Activated CD4-positive, alpha-beta T cell treated with anti-CD3 and anti-CD28 coated beads, Interleukin-10, Interleukin-2, amounts not matched to agents 100 ng/mL and 50 ng/mL, durations not matched to agents 16 hours and 8 hours (primary cell): ENCODE measurements at regions not wholly inside any gene's neighbourhood (a gene's known extent, or its start where the extent isn't known, plus 50 kb on each side); places are given as distances from the start of the nearest gene placed in this dataset.
A peak's percentile ranks its signal among the peaks of the same experiment; 100 is the strongest.

ENCODE experiments used
- DNase-seq: peaks from one replicate; pipeline ENCODE4 v3.0.0-alpha.2; 2020

- no peak for DNase-seq
These were observed 84.9 kb downstream of the C11orf91 start for GRCh38 chr11:33615751-33616150.

DNA sequence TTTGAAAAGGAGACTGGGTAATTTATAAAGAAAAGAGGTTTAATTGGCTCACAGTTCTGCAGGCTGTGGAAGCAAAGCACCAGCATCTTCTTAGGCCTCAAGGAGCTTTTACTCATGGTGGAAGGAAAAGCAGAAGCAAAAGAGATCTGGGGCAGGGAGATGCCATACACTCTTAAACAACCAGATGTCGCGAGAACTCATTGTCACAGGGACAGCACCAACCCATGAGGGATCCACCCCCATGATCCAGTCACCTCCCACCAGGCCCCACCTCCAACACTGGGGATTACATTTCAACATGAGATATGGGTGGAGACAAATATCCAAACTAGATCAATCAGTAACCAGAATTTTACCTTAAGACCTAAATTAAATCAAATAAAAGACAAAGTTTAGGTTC lies 87.2 kb downstream of the C11orf91 start:
- no peak for DNase-seq

DNA sequence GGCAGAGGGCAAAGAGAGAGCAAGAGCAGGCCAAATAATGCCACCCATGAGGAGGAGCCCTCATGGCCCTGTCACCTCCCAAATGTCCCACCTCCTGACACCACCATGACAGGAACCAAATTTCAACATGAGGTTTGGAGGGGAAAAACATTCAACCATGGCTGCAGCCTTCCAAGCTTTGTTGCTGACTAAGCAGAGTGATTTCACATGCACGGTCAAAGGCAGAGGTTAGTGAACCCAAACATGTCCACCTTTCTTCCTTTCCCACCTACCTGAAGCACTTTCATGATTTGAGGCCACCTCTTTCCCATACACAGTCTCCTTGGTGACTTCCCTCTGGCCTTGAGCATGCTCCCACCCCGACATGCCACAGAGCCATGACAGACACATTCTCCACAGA lies 89.7 kb downstream of the C11orf91 start:
- DNase-seq = no peak

DNA sequence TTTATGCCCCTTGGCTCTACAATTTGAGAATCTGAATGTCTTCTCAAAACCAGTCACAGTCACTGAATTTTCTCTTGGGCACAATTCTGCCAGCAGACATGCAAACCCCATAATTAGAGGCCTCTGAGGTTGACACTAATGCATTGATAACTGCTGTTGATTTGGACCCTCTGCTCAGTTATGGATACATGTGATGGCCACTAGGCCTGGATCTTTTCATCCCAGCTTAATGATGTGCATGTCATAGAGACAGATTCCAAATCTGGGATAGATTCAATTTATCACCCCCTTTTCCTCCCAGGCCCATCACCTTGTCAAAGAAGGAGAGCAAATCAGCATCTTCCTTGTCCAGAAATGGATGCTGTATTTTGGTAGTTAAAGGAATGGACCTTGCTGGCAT lies 92.2 kb downstream of the C11orf91 start:
- no peak for DNase-seq

- no peak for DNase-seq
These were observed 93.9 kb downstream of the C11orf91 start for GRCh38 chr11:33606762-33607161.

GRCh38 chr11:33605703-33606102 lies 94.9 kb downstream of the C11orf91 start:
- no peak for DNase-seq

GRCh38 chr11:33598426-33599069 lies 102.1 kb downstream of the C11orf91 start:
- DNase-seq = no peak

DNA sequence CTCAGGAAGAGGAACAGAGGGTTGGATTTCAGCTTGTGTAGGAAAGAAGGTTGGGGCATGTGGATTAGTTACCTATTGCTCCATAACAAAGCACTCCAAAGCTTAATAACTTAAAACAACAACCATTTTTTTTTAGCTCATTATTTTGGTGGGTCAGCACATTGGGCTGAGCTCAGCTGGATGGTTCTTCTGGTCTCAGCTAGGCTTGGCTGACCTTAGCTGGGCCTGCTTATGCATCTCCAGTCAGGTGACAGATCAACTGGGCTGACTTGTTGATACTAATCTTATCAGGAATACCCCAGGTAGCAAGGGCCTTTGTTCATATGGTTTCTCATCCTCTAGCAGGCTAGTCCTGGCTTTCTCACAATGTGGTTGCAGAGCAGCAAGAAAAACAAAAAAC lies 106.4 kb downstream of the C11orf91 start:
- DNase-seq = no peak

- DNase-seq = no peak
These were observed 110.2 kb downstream of the C11orf91 start for GRCh38 chr11:33590441-33590840.

DNA sequence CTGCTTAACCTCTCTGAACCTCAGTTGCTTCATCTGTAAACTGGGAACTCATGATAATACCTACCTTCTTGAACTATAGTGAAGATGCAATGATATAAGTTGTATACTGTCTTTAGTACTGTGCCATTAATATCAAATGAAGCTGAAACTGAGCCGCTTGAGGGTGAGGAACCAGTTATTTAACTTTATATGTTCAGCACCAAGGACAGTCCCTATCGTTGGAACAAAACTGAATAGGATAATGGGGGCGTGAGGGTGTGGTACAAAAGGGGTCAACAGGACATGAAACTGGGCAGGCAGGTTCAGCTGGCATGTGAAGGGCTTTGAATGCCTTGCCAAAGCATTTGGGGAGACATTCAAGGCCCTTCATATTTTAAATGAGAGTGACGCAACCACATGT lies 112.6 kb downstream of the C11orf91 start:
- no peak for DNase-seq

GRCh38 chr11:33585586-33586209 lies 114.9 kb downstream of the C11orf91 start:
- DNase-seq = no peak

GRCh38 chr11:33582636-33583325 lies 117.8 kb downstream of the C11orf91 start:
- no peak for DNase-seq

DNA sequence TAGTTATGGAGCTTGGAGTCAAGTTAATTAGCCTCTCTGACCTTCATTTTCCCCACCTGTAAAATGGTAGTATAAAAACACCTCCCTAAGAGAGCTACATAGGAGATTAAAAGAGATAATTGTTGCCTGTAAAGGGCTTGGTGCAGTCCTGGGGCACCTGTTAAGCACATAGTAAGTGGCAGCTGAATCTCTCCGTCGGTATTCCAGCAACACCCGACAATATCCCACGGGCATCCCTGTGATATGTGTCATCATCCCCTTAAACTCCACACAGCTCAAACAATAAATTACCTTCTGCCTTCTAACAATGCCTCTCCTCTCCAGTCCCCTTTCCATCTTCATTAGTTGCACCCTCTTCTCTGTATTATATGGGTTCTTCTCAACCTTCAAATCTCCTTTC lies 121.5 kb downstream of the C11orf91 start:
- no peak for DNase-seq

- DNase-seq = no peak
These were observed 123.4 kb downstream of the C11orf91 start for GRCh38 chr11:33577204-33577603.

DNA sequence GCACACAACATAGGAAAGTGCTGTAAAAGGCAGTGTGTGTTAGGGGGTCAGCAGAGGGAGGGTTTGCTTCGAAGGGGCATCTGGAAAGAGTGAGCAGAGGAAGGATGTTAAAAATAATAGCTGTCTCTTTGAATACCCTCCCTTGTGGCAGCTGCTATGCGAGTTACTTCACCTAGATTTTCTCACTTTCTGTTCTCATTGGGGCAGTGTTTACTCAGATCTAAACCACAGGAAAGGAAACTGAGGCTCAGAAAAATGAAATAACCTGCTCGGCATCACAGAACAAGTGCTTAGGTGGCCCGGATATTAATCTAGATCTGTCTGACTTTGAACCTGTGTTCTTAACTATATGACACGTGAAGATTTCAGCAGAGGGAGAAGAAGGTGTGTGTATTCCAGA lies 125.3 kb downstream of the C11orf91 start:
- DNase-seq = peak; percentile 6

DNA sequence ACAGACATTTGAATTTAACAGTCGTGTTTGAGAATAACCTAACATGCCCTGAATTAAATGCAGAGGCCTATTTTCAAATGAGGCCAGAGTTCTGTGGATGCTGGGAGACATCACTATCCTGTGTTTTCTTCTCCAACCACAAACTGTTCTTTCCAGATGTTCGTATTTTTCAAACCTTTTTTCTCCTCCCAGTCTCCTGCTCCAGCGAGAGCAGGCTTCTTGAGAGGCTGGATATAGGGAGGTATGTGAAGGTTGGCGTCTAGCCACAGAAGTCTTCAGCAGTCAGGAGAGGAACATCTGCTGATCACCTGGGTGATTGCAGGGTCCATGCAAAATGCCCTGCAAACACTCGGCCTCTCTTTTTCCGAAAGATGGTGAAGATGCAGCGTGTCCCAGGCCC lies 126.3 kb downstream of the C11orf91 start:
- DNase-seq = no peak

DNA sequence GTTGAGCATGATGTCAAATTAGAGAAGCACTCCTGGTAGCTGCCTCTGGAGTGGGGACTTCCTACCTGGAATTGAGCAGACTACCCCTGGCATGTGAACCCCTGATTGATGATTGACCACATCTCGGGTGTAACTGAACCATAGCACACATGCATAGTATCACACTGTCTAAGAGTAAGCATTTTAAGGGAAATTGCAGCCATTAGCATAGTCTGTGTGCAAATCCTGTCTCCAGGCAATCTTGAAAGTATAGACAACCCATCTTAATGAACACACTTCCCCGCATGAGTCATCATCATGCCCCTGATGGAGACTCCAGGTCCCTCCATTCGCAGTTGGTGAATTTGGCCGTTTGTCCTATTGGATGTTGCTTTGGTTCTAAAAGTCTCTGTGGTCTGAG lies 131.3 kb downstream of the C11orf91 start:
- DNase-seq = no peak

GRCh38 chr11:33567004-33567403 lies 133.6 kb downstream of the C11orf91 start:
- no peak for DNase-seq

DNA sequence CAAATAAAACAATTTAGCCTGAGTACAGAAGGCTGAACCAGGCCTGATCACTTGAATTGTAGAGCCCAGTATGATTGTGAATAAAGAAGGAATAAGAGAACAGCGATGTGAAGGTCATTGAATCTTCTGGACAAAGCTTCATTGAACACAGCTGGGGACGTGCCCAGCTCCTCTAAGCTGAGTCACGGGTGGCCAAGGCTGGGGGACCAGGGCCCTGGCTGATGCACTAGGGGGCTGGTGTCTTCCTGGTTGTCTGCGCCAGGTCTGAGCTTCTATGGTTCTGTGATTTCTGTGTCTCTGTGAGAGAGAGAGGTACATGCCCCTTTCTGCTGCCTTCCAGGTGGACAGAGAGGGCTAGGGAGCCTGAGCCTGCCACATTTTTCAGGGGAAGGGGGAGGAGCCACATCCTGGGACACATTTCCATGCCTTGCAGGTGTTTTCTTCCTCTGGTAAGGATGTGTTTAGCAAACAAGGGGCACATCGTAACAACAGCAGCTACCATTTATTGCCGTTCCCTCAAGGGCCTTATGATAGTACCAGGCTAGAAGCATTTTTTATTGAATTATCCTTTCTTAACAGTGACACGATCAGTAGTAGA lies 135.7 kb downstream of the C11orf91 start:
- no peak for DNase-seq

GRCh38 chr11:33560729-33561128 lies 139.9 kb downstream of the C11orf91 start:
- DNase-seq = no peak

DNA sequence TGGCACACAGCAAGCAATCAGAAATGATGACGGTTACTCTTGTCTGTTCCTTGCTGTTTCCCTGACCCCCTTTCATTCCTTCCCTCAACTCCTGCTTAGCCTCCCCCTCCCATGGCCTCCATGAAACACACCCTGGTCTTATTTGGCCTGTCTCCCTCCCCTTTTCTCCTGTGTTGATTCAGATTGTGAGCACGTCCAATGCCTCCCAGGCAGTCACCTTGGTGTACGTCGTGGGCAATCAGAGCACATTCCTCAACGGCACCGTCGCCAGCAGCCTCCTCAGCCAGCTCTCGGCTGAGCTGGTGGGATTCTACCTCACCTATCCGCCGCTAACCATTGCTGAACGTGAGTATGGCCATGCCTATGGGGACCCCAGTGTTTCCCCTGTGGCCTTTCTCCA lies 141.1 kb downstream of the C11orf91 start:
- no peak for DNase-seq

DNA sequence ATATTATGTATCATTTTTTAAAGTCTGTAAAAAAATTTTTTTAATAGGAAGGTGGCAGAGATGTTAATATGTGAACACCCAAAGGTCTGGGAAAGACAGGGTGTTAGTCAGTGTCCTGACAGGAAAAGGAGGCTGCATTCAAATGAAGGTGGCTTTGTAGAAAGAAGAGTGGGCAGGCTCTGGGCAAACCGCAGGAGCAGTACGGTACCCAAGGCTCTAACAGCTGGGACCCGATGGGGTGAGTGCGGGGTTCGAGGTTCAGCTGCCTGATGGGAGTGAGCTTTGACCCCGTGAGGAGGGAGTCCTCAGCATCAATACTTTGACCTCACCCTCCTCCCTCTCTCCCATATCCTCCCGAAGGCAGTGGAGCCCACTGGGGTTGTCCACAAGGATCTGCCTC lies 142.5 kb downstream of the C11orf91 start:
- DNase-seq = no peak

- no peak for DNase-seq
These were observed 143.4 kb downstream of the C11orf91 start for GRCh38 chr11:33557201-33557600.

DNA sequence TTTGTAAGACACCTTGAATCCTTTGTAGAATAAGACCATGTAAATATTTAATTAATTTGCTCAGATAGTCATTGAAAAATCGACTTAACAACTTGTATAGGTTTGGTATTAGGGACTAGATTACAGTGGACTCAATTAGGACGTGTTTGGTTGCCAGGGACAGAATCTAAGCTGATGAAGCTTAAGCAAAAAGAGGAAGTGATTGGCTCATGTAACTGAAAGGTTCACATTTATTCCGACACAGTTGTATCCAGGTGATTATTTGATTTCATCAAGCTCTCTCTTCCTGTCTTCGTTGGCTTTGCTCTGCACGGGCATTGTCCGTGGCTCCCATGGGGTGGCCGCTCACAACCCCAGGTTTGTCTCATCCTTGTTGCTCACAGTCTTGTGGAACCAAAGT lies 146.4 kb downstream of the C11orf91 start:
- no peak for DNase-seq
